ENCODE measurements at regions not wholly inside any gene's neighbourhood (a gene's known extent, or its start where the extent isn't known, plus 50 kb on each side); places are given as distances from the start of the nearest gene placed in this dataset.
"Not testable (repeated sequence)": the region's sequence is repeated elsewhere in the genome, so short reads cannot be mapped to it uniquely, and the experiment has no call there.

DNA sequence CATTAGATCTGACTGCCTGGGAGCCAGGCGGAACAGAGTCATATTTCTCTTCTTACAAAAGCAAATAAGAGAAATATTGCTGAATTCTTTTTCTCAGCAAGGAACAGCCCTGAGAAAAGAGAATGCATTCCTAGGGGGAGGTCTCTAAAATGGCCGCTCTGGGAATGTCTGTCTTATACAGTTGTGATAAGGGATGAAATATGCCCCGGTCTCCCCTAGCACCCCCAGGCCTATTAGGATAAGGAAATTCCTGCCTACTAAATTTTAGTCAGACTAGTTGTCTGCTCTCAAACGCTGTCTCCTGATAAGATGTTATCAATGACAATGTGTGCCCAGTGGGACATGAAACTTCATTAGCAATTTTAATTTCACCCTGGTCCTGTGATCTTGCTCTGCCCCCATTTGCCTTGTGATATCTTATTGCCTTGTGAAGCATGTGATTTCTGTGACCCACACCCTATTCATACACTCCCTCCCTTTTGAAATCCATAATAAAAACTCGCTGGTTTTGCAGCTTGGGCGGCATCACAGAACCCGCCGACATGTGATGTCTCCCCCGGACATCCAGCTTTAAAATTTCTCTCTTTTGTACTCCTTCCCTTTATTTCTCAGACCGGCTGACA is 56.8 kb upstream of the TMEM97 start:
- TF ChIP-seq, protein P1, sequence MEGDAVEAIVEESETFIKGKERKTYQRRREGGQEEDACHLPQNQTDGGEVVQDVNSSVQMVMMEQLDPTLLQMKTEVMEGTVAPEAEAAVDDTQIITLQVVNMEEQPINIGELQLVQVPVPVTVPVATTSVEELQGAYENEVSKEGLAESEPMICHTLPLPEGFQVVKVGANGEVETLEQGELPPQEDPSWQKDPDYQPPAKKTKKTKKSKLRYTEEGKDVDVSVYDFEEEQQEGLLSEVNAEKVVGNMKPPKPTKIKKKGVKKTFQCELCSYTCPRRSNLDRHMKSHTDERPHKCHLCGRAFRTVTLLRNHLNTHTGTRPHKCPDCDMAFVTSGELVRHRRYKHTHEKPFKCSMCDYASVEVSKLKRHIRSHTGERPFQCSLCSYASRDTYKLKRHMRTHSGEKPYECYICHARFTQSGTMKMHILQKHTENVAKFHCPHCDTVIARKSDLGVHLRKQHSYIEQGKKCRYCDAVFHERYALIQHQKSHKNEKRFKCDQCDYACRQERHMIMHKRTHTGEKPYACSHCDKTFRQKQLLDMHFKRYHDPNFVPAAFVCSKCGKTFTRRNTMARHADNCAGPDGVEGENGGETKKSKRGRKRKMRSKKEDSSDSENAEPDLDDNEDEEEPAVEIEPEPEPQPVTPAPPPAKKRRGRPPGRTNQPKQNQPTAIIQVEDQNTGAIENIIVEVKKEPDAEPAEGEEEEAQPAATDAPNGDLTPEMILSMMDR (IDR thresholded peaks at IDR 0.05), result not testable (repeated sequence)
- not testable (repeated sequence) for TF ChIP-seq POLR2A (IDR thresholded peaks at IDR 0.05)

Measured in thyroid gland (tissue), 4 donors.